SK-N-SH treated with all-trans-retinoic acid at 6 μM for 48 hours (cell line): ENCODE measurements at regions not wholly inside any gene's neighbourhood (a gene's known extent, or its start where the extent isn't known, plus 50 kb on each side); places are given as distances from the start of the nearest gene placed in this dataset.

ENCODE experiments used
- ATAC-seq: fragments of 200-7000 bp; cut with Tn5 transposase; 3 replicates; pipeline ENCODE4 v1.9.1; 2020; ENCODE audit warnings: mild to moderate bottlenecking, moderate library complexity
- ARNTL ChIP-seq: fragments of 450-650 bp; formaldehyde crosslinking; IDR thresholded peaks from 2 replicates; pipeline ENCODE4 v1.5.0; 2020; ENCODE audit warnings: low read depth, mild to moderate bottlenecking, moderate library complexity, borderline replicate concordance
- BACH2 ChIP-seq: fragments of 250-450 bp; sonication (Bioruptor Pico); IDR thresholded peaks from 2 replicates; pipeline ENCODE4 v1.9.0; 2021; ENCODE audit warnings: mild to moderate bottlenecking, borderline replicate concordance
- CREB5 ChIP-seq: fragments of 250-450 bp; sonication (Bioruptor Pico); IDR thresholded peaks from 2 replicates; pipeline ENCODE4 v1.5.1; 2020; ENCODE audit warnings: low read depth, mild to moderate bottlenecking, moderate library complexity
- CSDC2 ChIP-seq: fragments of 250-450 bp; sonication (Bioruptor Pico); IDR thresholded peaks from 2 replicates; pipeline ENCODE4 v1.5.0; 2020; ENCODE audit warnings: mild to moderate bottlenecking, moderate library complexity
- ESRRG ChIP-seq: fragments of 250-450 bp; sonication (Bioruptor Pico); IDR thresholded peaks from 2 replicates; pipeline ENCODE4 v1.6.1; 2021; ENCODE audit warnings: mild to moderate bottlenecking
- GLIS3 ChIP-seq: fragments of 250-450 bp; sonication (Bioruptor Pico); IDR thresholded peaks from 2 replicates; pipeline ENCODE4 v1.5.0; 2020; ENCODE audit warnings: mild to moderate bottlenecking, moderate library complexity
- ISL1 ChIP-seq: fragments of 250-450 bp; sonication (Bioruptor Pico); IDR thresholded peaks from 2 replicates; pipeline ENCODE4 v2.1.2; 2022; ENCODE audit warnings: mild to moderate bottlenecking, moderate library complexity
- OSR1 ChIP-seq: fragments of 250-450 bp; sonication (Bioruptor Pico); IDR thresholded peaks from 2 replicates; pipeline ENCODE4 v1.8.0; 2022; ENCODE audit warnings: moderate library complexity, mild to moderate bottlenecking, inconsistent platforms
- RARB ChIP-seq: fragments of 250-450 bp; sonication (Bioruptor Pico); IDR thresholded peaks from 2 replicates; pipeline ENCODE4 v1.8.0; 2021; ENCODE audit warnings: mild to moderate bottlenecking, moderate library complexity
- SNAI2 ChIP-seq: fragments of 250-450 bp; sonication (Bioruptor Pico); IDR thresholded peaks from 2 replicates; pipeline ENCODE4 v1.5.0; 2020; ENCODE audit warnings: mild to moderate bottlenecking, moderate library complexity
- TCF4 ChIP-seq: fragments of 250-450 bp; sonication (Bioruptor Pico); IDR thresholded peaks from 2 replicates; pipeline ENCODE4 v1.8.0; 2021; ENCODE audit warnings: mild to moderate bottlenecking, moderate library complexity, borderline replicate concordance
- TOX ChIP-seq: fragments of 250-450 bp; sonication (Bioruptor Pico); IDR thresholded peaks from 2 replicates; pipeline ENCODE4 v1.8.0; 2021; ENCODE audit warnings: mild to moderate bottlenecking, moderate library complexity, borderline replicate concordance
- ZC3H10 ChIP-seq: fragments of 250-450 bp; sonication (Bioruptor Pico); IDR thresholded peaks from 2 replicates; pipeline ENCODE4 v1.5.1; 2021; ENCODE audit warnings: mild to moderate bottlenecking, moderate library complexity
- ZFP3 ChIP-seq: fragments of 250-450 bp; sonication (Bioruptor Pico); IDR thresholded peaks from 2 replicates; pipeline ENCODE4 v1.5.0; 2020; ENCODE audit warnings: mild to moderate bottlenecking, moderate library complexity
- ZFP30 ChIP-seq: fragments of 450-650 bp; formaldehyde crosslinking; IDR thresholded peaks from 2 replicates; pipeline ENCODE4 v1.5.0; 2022; ENCODE audit warnings: mild to moderate bottlenecking, moderate library complexity
- ZNF565 ChIP-seq: fragments of 450-650 bp; formaldehyde crosslinking; conservative IDR thresholded peaks from 2 replicates; pipeline ENCODE4 v1.5.0; 2020; ENCODE audit warnings: low read depth, mild to moderate bottlenecking, moderate library complexity
- ZNF70 ChIP-seq: fragments of 450-650 bp; formaldehyde crosslinking; IDR thresholded peaks from 2 replicates; pipeline ENCODE4 v1.5.0; 2020; ENCODE audit warnings: mild to moderate bottlenecking, moderate library complexity
- ZNF8 ChIP-seq: fragments of 450-650 bp; formaldehyde crosslinking; IDR thresholded peaks from 2 replicates; pipeline ENCODE4 v1.5.0; 2020; ENCODE audit warnings: mild to moderate bottlenecking, moderate library complexity
- TF ChIP-seq, protein P1 (sequence below): fragments of 250-450 bp; sonication (Bioruptor Pico); IDR thresholded peaks from 2 replicates; pipeline ENCODE4 v1.8.0; 2021; ENCODE audit warnings: low read depth, mild to moderate bottlenecking, moderate library complexity, borderline replicate concordance
- TF ChIP-seq, protein P2 (sequence below): fragments of 250-450 bp; sonication (Bioruptor Pico); IDR thresholded peaks from 2 replicates; pipeline ENCODE4 v1.8.0; 2020; ENCODE audit warnings: mild to moderate bottlenecking, moderate library complexity, borderline replicate concordance
- TF ChIP-seq, protein P3 (sequence below): fragments of 250-450 bp; sonication (Bioruptor Pico); IDR thresholded peaks from 2 replicates; pipeline ENCODE4 v1.5.0; 2020; ENCODE audit warnings: mild to moderate bottlenecking, moderate library complexity

DNA sequence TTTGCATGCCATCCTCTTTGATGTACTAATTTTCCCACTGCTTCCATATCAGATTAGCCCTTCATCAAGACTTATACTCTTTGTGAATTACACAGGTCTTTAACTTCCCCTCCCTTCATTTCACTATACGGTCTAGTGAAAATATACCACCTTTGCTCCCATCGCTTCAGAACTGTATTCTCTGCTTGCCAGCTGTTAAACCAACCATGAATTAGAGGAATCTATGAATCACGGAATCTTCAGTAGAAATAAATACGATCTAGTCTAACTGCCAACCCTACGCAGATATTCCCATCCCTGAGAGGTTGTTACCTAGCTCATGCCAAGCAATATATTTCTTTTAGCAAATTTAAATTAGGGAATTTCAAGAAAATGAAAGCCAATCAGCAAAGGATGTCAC lies 177.8 kb upstream of the MPPED2 start:
- TF ChIP-seq ZNF70 (CRISPR knock-in tag) (no peak), CSDC2 (no peak), ZFP30 (CRISPR knock-in tag) (no peak), SNAI2 (CRISPR knock-in tag) (no peak), CREB5 (CRISPR knock-in tag) (no peak), ZC3H10 (CRISPR knock-in tag) (no peak), TOX (CRISPR knock-in tag) (no peak), RARB (no peak), OSR1 (CRISPR knock-in tag) (no peak), TCF4 (CRISPR knock-in tag) (no peak), ZNF565 (no peak), ZNF8 (no peak), ISL1 (CRISPR knock-in tag) (no peak), ZFP3 (CRISPR knock-in tag) (no peak)
- TF ChIP-seq, protein P1, sequence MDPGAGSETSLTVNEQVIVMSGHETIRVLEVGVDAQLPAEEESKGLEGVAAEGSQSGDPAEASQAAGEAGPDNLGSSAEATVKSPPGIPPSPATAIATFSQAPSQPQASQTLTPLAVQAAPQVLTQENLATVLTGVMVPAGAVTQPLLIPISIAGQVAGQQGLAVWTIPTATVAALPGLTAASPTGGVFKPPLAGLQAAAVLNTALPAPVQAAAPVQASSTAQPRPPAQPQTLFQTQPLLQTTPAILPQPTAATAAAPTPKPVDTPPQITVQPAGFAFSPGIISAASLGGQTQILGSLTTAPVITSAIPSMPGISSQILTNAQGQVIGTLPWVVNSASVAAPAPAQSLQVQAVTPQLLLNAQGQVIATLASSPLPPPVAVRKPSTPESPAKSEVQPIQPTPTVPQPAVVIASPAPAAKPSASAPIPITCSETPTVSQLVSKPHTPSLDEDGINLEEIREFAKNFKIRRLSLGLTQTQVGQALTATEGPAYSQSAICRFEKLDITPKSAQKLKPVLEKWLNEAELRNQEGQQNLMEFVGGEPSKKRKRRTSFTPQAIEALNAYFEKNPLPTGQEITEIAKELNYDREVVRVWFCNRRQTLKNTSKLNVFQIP (CRISPR knock-in tag), result no peak
- TF ChIP-seq, protein P2, sequence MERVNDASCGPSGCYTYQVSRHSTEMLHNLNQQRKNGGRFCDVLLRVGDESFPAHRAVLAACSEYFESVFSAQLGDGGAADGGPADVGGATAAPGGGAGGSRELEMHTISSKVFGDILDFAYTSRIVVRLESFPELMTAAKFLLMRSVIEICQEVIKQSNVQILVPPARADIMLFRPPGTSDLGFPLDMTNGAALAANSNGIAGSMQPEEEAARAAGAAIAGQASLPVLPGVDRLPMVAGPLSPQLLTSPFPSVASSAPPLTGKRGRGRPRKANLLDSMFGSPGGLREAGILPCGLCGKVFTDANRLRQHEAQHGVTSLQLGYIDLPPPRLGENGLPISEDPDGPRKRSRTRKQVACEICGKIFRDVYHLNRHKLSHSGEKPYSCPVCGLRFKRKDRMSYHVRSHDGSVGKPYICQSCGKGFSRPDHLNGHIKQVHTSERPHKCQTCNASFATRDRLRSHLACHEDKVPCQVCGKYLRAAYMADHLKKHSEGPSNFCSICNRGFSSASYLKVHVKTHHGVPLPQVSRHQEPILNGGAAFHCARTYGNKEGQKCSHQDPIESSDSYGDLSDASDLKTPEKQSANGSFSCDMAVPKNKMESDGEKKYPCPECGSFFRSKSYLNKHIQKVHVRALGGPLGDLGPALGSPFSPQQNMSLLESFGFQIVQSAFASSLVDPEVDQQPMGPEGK (CRISPR knock-in tag), result no peak
- no peak for ATAC-seq

DNA sequence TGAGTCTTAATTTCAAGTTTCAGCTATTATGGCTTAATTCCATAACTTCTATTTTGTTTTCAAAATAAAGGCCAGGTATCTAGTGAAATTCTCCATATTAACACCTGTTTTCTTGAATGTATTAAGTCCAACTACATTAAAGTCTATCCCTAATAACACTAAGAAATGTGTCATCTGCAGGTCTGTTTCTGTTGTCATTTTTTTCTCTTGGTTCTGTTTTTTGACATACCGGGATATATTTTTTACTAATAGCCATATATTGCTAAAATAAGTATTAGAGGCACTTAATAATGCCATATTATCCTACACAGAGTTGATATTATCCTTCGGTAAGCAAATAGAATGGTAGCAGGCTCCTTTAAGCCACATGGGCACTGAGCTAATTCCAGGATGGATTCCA lies 176.0 kb upstream of the MPPED2 start:
- no peak for ATAC-seq
- TF ChIP-seq RARB (no peak), ZNF8 (peak; percentile 99)

- TF ChIP-seq ISL1 (CRISPR knock-in tag) (peak; percentile 30; the same call in 1 of the 2 replicates), CSDC2 (no peak)
- no peak for ATAC-seq
These were observed 174.2 kb upstream of the MPPED2 start for GRCh38 chr11:30760345-30760744.

GRCh38 chr11:30758946-30759504 lies 172.9 kb upstream of the MPPED2 start:
- no peak for ATAC-seq
- TF ChIP-seq, protein P1 (CRISPR knock-in tag), result no peak
- no peak for TF ChIP-seq ESRRG (CRISPR knock-in tag)
- TF ChIP-seq GLIS3 (CRISPR knock-in tag), result no peak
- TF ChIP-seq ISL1 (CRISPR knock-in tag), result no peak
- no peak for TF ChIP-seq ARNTL (CRISPR knock-in tag)

GRCh38 chr11:30758518-30758917 lies 172.4 kb upstream of the MPPED2 start:
- no peak for ATAC-seq
- TF ChIP-seq, protein P2 (CRISPR knock-in tag), result no peak
- TF ChIP-seq ISL1 (CRISPR knock-in tag), result no peak
- no peak for TF ChIP-seq BACH2 (CRISPR knock-in tag)
- TF ChIP-seq SNAI2 (CRISPR knock-in tag), result no peak
- TF ChIP-seq ZFP3 (CRISPR knock-in tag), result no peak
- no peak for TF ChIP-seq ZNF565
- TF ChIP-seq, protein P3, sequence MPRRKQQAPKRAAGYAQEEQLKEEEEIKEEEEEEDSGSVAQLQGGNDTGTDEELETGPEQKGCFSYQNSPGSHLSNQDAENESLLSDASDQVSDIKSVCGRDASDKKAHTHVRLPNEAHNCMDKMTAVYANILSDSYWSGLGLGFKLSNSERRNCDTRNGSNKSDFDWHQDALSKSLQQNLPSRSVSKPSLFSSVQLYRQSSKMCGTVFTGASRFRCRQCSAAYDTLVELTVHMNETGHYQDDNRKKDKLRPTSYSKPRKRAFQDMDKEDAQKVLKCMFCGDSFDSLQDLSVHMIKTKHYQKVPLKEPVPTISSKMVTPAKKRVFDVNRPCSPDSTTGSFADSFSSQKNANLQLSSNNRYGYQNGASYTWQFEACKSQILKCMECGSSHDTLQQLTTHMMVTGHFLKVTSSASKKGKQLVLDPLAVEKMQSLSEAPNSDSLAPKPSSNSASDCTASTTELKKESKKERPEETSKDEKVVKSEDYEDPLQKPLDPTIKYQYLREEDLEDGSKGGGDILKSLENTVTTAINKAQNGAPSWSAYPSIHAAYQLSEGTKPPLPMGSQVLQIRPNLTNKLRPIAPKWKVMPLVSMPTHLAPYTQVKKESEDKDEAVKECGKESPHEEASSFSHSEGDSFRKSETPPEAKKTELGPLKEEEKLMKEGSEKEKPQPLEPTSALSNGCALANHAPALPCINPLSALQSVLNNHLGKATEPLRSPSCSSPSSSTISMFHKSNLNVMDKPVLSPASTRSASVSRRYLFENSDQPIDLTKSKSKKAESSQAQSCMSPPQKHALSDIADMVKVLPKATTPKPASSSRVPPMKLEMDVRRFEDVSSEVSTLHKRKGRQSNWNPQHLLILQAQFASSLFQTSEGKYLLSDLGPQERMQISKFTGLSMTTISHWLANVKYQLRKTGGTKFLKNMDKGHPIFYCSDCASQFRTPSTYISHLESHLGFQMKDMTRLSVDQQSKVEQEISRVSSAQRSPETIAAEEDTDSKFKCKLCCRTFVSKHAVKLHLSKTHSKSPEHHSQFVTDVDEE, result no peak
- no peak for TF ChIP-seq TOX (CRISPR knock-in tag)
- TF ChIP-seq ESRRG (CRISPR knock-in tag), result no peak
- TF ChIP-seq TCF4 (CRISPR knock-in tag), result no peak
- no peak for TF ChIP-seq ZFP30 (CRISPR knock-in tag)
- TF ChIP-seq RARB, result no peak
- no peak for TF ChIP-seq ZNF8
